Stimulated activated CD4-positive, alpha-beta T cell treated with anti-CD3 and anti-CD28 coated beads, Interleukin-1b, Interleukin-23, amount 100 ng/mL, for 24 hours (primary cell): ENCODE measurements at regions not wholly inside any gene's neighbourhood (a gene's known extent, or its start where the extent isn't known, plus 50 kb on each side); places are given as distances from the start of the nearest gene placed in this dataset.

Experiments
- DNase-seq, 4 experiments: peaks; one replicate each; pipeline ENCODE4 v3.0.0-alpha.2; 2020; ENCODE audit warnings: low read depth in 4 of 4, low spot score in 1 of 4

- no peak for DNase-seq
Measured at GRCh38 chr9:36462245-36462644, 62.2 kb upstream of the RNF38 start.

DNA sequence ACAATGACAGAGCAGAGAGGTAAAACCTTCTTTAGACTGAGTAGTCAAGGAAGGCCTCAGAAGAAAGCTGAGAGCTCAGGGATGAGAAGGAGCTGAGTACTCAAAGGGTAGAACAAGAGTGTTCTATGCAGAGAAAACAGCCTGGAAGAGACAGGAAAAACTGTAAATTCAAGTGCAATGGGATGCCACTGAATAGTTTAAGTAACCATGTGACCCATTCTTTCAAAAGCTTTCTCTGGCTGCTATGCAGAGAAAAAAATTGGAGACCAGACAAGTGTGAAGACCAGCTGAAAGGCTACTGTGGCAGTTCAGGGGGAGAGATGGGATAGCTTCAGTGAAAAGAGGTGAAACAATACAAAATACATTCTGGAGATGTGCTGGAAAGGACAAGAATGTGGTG is 61.3 kb upstream of the RNF38 start:
- no peak for DNase-seq

DNA sequence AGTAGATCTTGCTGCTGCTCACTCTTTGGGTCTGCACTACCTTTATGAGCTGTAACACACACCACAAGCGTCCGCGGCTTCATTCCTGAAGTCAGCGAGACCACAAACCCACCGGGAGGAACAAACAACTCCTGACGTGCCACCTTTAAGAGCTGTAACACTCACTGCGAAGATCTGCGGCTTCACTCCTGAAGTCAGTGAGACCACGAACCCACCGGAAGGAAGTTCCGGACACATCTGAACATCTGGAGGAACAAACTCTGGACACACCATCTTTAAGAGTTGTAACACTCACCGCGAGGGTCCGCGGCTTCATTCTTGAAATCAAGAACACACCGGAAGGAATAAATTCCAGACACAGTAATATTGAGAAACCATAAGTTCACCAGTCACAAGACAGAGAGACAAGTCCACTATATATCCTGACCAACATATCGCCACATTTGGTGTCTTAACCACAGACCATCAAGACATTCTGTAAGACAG is 58.4 kb upstream of the RNF38 start:
- peak; percentile 7 to 57 (median 26) for DNase-seq

- no peak for DNase-seq
Measured at GRCh38 chr9:36457836-36458429, 57.9 kb upstream of the RNF38 start.

- DNase-seq, result no peak
Measured at GRCh38 chr9:36456480-36457065, 56.5 kb upstream of the RNF38 start.

GRCh38 chr9:36451949-36452348 is 51.9 kb upstream of the RNF38 start:
- no peak for DNase-seq

DNA sequence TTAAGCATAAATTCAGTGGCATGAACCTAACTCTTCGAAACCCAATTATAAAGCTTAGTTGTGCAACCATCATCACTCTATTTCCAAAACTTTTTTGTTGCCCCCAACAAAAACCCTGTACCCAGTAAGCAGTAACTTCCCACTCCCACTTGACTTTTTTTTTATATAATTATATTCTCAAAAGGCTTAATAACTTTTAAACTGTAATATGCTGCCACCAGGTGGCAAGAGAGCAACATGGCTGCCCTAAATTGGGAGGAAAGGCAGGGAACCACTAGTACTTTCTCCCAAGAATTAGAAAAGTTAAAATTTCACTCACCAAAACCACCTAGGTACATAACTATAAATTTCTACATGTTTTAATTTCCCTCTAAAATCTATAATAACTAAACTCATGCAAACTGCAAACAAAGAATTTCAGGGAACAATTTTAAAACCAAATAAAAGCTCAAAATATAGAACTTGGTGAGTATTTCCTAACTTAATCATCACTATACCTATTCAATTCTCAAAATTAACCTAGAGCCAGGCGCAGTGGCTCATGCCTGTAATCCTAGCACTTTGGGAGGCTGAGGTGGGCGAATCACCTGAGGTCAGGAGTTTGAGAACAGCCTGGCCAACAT is 50.2 kb upstream of the RNF38 start:
- DNase-seq, result no peak
